AG04449 (cell line): ENCODE measurements at regions not wholly inside any gene's neighbourhood (a gene's known extent, or its start where the extent isn't known, plus 50 kb on each side); places are given as distances from the start of the nearest gene placed in this dataset.

Experiments
- CTCF ChIA-PET: fragments of 350-600 bp; formaldehyde crosslinking; extraction: SDS; loops from one replicate; lab custom pipeline; 2021; ENCODE audit warnings: antibody characterized with exemption; lab: Yijun Ruan, JAX
- POLR2A ChIA-PET: fragments of 400-600, 350-600 bp; formaldehyde crosslinking; extraction: SDS; loops from one replicate; lab custom pipeline; 2020; ENCODE audit warnings: antibody characterized with exemption, inconsistent platforms; lab: Yijun Ruan, JAX
- DNase-seq: peaks from one replicate; pipeline ENCODE4 v3.0.0-alpha.2; 2010; ENCODE audit warnings: low read depth, low spot score
- H3K4me3 ChIP-seq: 2 replicates; pipeline ENCODE4 v1.5.1; 2011; ENCODE audit warnings: low read depth, mild to moderate bottlenecking, control low read depth, low read length
- CTCF ChIP-seq: IDR thresholded peaks from one replicate; pipeline ENCODE4 v1.5.1; 2011; ENCODE audit warnings: mild to moderate bottlenecking, moderate library complexity, low read length, control low read depth, inconsistent platforms; ENCODE audit not compliant: insufficient read depth; ENCODE audit errors: missing control alignments

DNA sequence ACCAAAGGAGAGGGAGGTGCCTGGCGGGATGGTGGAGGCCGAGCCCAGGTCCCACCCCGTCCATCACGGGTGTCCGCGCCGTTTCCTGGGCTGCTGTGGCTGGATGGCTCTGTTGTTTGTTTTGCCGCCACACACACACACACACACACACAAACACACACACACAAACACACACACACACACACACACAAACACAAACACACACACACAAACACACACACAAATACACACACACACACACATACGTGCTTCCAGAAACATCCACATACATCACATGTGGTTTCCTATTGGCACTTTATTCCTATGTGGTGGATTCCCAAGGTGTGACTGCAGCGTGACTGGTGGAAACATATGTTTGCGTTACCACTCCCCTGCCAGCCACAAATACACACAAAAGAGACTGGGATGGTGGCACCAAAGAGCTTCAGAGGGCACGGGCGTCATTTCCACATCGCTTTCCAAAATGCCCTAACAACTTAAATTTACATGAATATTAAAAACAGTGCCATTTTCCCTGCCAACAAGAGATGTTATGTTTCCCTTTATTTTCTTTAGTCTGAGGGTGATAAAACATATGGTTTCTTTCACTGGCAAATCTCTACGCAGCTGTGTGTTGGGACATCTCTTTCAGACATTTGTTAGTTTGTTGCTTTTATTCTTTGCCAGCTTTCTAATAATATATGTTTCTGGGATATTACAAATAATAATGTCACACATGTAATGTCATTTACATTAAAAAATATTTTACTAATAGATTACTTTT, 356.8 kb downstream of the BRD1 start:
- no peak for DNase-seq
- ChIA-PET CTCF (no interaction called here), POLR2A (no interaction called here)
- H3K4me3 ChIP-seq, result no peak overlapping the region
- no peak for TF ChIP-seq CTCF

GRCh38 chr22:49469896-49470740, 357.6 kb downstream of the BRD1 start:
- ChIA-PET CTCF (no interaction called here), POLR2A (no interaction called here)
- no peak for DNase-seq
- no peak for TF ChIP-seq CTCF
- H3K4me3 ChIP-seq, result no peak overlapping the region

DNA sequence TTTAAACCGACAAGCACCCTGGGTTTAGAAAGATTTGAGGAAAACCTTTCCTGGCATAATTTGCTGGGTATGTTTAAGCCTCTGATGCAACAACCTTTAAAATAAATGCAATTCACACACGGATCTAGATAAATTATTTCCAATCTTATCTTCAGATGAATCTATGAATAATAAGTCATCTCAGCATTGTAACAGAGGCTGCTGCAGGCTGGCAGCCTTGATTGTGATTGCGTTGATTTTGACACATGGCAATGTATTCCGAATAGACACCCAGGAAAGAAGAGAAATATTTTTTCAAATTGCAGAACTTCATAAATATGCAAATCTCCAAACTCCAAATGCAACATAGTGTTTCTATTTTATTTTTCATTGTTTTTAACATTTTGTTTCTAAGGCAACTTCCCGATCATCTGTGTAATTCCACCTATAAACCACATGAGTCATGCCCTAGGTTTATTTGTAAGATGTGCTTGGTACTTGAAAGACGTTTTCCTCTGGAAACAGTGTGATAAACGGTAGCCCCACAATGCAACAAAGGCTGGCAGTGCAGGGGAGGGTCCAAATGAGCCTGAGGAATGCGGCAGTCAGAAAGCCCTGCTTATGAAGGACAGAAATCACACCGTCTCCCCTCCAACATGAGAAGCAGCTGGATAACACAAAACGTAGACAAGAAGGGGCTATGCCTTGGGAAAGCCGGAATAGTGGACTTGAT, 359.0 kb downstream of the BRD1 start:
- CTCF ChIA-PET, result no interaction called here
- H3K4me3 ChIP-seq, result no peak overlapping the region
- DNase-seq, result no peak
- no peak for TF ChIP-seq CTCF
- POLR2A ChIA-PET, result no interaction called here

DNA sequence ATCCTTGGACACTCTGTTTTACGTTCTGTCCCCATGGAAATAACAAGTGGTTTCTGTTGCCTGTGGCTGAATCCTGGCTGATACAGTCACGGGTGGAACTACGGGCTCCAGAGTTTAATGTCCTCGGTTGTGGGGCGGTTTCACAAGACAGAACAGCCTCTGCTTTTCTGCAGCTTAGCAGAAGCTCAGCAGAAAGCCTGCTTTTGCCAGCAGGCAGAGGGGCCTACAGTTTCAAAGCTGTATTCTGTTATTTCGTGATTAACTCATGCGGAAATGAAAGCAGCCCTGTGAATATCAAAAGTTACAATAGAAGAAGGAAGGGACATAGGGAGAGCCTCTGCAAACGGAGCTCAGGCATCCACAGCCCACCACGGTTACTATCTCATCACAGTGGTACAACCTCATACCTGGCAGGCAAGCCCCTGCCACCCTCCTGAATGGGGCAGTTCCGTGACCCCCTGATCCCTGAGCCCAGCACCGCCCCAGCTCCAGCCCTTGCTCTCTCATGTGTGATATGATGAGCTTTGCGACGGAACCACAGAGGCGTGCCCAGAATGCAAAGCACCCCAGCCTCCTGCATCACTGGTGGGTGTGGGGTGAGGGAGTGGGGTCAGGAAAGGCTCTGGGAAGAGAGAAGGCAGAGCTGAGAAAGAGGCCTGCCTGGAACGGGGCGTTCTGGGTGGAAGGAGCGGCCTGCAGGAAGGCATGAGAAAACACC, 360.6 kb downstream of the BRD1 start:
- no peak overlapping the region for H3K4me3 ChIP-seq
- ChIA-PET POLR2A (no interaction called here), CTCF (no interaction called here)
- DNase-seq, result no peak
- no peak for TF ChIP-seq CTCF

DNA sequence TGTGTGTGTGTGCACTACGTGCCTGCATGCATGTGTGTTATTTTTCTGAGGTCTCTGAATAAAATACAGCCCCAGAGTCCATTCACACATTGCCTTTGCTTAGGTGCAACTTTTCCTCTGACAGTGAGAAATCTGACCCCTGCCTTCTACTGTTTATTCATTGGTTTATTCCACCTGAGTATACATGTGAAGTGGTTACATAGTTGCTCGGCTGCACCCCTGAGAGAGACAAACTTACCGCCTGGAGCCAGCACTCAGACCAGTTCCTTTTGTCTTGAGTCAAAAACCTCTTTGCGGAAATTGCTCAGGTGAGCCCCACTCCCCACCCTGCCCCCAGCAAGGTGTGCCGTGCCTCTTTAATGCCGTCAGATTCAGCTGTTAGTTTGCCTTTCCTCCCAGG, 363.6 kb downstream of the BRD1 start:
- ChIA-PET CTCF (no interaction called here), POLR2A (no interaction called here)
- no peak overlapping the region for H3K4me3 ChIP-seq
- DNase-seq, result no peak
- no peak for TF ChIP-seq CTCF
